Muscle of leg (tissue), 3 donors: ENCODE measurements at regions not wholly inside any gene's neighbourhood (a gene's known extent, or its start where the extent isn't known, plus 50 kb on each side); places are given as distances from the start of the nearest gene placed in this dataset.

Experiments used
- DNase-seq: peaks from one replicate; pipeline ENCODE4 v3.0.0; 2013
- H3K27ac ChIP-seq: one replicate; pipeline ENCODE4 v1.5.1; 2013; ENCODE audit warnings: mild to moderate bottlenecking, low read length, control low read depth
- H3K27me3 ChIP-seq: one replicate; pipeline ENCODE4 v1.6.1; 2013; ENCODE audit warnings: low read length; ENCODE audit not compliant: control insufficient read depth, insufficient read depth
- H3K36me3 ChIP-seq: one replicate; pipeline ENCODE4 v1.6.1; 2013; ENCODE audit warnings: low read length; ENCODE audit not compliant: control insufficient read depth, insufficient read depth
- H3K4me1 ChIP-seq: one replicate; pipeline ENCODE4 v1.6.1; 2013; ENCODE audit warnings: low read length; ENCODE audit not compliant: control insufficient read depth, insufficient read depth
- H3K4me3 ChIP-seq: one replicate; pipeline ENCODE4 v1.5.1; 2013; ENCODE audit warnings: low read length, control low read depth
- H3K9me3 ChIP-seq: replicated peaks from 2 replicates; pipeline ENCODE4 v1.6.1; 2013; ENCODE audit warnings: low read depth, low read length; ENCODE audit not compliant: control insufficient read depth
- WGBS: methylation state at CpG from one replicate; pipeline ENCODE4 v1.1.5; 2013; ENCODE audit warnings: missing lambda C conversion rate; ENCODE audit not compliant: insufficient coverage; 5-methylcytosine and 5-hydroxymethylcytosine counted together

DNA sequence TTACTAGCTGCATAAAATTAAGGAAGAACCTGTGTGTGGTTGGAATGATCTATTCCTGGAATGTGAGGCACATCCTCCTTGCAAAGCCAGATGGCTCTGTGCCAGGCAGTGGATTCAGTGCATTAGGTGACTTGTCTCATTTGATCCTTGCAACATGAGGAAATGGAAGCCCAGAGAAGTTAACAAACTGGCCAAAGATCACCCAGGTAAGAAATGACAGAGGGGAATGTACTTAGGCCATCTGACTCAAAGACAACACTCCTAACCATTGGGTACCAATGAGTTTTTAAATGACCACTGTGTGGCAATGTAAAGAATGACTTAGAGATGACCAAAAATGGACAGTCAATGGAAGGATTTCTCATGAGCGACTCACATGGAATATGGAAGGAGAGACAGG lies 114.2 kb upstream of the RXFP2 start:
- Histone ChIP-seq H3K9me3 (no peaks in the 10 kb centered on the region), H3K4me1 (no peaks in the 10 kb centered on the region), H3K36me3 (no peaks in the 10 kb centered on the region), H3K27ac (no peak overlapping the region), H3K4me3 (no peak overlapping the region), H3K27me3 (no peaks in the 10 kb centered on the region)
- whole genome bisulfite sequencing: no CpG with 5 or more reads among the region's 1 CpG
- peak; percentile 9 for DNase-seq

DNA sequence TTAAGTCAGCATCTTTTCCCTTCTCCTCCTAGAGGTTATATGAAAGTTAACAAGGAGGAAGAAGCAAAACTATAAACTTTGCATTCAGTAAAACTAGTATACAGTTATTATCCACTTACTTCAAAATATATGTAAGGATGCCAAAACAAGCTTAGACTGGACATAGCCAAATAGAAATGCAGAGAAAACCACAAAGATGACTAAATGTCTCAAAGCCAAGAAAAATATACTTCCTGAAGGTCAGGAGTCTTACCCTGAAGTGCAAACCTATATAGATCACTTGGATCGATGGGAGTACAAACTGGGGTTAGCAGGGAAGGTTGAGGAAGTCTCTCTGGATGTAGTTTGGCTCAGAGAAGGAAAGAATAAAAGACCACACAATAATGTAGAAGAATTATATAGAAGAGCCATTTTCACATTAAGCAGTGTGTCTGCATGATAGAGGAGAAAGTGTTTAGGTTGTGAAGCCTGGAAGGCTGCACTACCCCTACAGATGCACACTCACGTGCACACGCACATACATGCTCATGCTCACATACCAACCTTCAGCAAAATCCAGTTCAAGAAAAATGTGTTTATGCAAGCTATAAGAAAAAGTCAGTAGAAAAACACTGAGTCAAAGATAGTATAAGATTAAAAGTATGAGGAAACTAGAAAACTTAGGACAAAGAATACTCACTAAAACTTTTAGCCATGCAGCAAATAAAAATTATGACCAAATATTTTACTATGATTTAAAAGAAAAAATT lies 112.1 kb upstream of the RXFP2 start:
- Histone ChIP-seq H3K4me1 (no peaks in the 10 kb centered on the region), H3K27ac (no peak overlapping the region), H3K4me3 (no peak overlapping the region), H3K27me3 (no peaks in the 10 kb centered on the region), H3K9me3 (no peaks in the 10 kb centered on the region), H3K36me3 (no peaks in the 10 kb centered on the region)
- peak; percentile 10 for DNase-seq
- WGBS: no CpG with 5 or more reads among the region's 3 CpGs

DNA sequence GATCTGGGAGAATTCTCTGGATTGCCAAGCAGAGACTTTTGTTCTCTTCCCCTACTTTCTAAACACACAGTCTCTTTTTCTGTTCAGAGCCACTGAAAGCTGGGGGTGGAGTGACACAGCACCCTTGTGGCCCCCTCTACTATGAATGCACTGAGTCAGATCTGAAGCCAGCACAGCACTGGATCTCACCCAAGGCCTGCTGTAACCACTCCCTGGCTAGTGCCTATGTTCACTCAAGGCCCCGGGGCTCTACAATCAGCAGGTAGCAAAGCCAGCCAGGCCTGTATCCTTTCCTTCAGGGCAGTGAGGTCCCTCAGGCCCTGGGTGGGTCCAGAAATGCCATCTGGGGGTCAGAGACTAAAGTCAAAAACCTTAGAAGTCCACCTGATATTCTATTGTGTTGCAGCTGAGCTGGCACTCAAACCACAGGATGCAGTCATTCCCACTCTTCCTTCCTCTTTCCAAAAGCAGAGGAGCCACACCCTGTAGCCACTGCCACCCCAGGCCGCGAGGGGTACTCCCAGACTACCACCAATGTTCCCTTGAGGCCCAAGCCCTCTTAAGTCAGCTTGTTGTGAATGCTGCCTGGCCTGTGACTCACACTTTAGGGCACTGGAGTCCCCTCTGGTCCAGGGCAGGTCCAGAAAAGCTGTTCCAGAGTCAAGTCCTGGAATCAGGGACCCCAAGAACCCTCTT lies 110.1 kb upstream of the RXFP2 start:
- H3K27me3 ChIP-seq: no peaks in the 10 kb centered on the region
- H3K36me3 ChIP-seq: no peaks in the 10 kb centered on the region
- no peak overlapping the region for H3K27ac ChIP-seq
- no peak for DNase-seq
- no peak overlapping the region for H3K4me3 ChIP-seq
- no peaks in the 10 kb centered on the region for H3K9me3 ChIP-seq
- H3K4me1 ChIP-seq: no peaks in the 10 kb centered on the region
- 34% methylated on average over 3 of the region's 3 CpGs for WGBS

DNA sequence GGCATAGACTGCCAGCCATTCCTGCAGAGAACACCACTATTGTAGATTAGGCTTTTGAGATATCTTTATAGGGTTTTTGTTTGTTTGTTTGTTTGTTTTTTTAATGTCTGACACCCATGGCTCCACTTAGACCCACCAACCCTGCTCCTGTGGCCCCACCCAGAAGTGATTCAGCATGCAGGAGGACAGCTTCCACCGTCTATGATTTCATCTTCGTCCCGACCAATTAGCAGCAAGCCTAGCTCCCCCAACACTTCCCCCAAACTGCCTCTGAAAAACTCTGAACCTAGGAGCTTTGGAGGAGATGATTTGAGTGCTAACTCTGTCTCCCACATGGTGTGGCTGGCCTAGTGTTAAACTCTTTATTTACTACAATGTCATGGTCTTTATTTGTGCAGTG lies 108.3 kb upstream of the RXFP2 start:
- Histone ChIP-seq H3K4me1 (no peaks in the 10 kb centered on the region), H3K27me3 (no peaks in the 10 kb centered on the region), H3K4me3 (no peak overlapping the region), H3K27ac (no peak overlapping the region), H3K9me3 (no peaks in the 10 kb centered on the region), H3K36me3 (no peaks in the 10 kb centered on the region)
- 20% methylated on average over 1 of the region's 3 CpGs for WGBS
- no peak for DNase-seq

DNA sequence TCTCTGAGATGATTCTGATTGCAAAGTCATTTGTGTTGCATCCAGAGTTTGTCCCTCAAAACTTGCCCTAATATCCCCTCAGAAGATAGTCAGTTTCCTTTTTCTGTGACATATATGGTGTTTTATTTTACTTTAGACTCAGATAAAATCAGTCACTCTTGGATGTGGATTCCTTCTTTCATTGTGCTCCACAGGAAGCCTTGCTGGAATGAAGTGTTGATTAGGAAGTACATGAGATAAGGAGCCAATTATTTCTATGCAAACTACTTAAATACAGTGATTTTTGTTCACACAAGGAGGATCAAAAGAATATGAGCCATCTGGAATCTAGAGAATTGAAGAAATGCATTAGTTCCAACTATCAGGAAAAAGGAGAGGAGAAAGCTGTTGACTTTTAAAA lies 107.6 kb upstream of the RXFP2 start:
- Histone ChIP-seq H3K36me3 (no peaks in the 10 kb centered on the region), H3K9me3 (no peaks in the 10 kb centered on the region), H3K27me3 (no peaks in the 10 kb centered on the region), H3K27ac (no peak overlapping the region), H3K4me3 (no peak overlapping the region), H3K4me1 (no peaks in the 10 kb centered on the region)
- no peak for DNase-seq

- Histone ChIP-seq H3K4me3 (no peak overlapping the region), H3K9me3 (no peaks in the 10 kb centered on the region), H3K4me1 (no peaks in the 10 kb centered on the region), H3K36me3 (no peaks in the 10 kb centered on the region), H3K27ac (no peak overlapping the region), H3K27me3 (no peaks in the 10 kb centered on the region)
- WGBS: no CpG with 5 or more reads among the region's 1 CpG
- peak; percentile 60 for DNase-seq
Observed at GRCh38 chr13:31638577-31638976, 100.7 kb upstream of the RXFP2 start.

DNA sequence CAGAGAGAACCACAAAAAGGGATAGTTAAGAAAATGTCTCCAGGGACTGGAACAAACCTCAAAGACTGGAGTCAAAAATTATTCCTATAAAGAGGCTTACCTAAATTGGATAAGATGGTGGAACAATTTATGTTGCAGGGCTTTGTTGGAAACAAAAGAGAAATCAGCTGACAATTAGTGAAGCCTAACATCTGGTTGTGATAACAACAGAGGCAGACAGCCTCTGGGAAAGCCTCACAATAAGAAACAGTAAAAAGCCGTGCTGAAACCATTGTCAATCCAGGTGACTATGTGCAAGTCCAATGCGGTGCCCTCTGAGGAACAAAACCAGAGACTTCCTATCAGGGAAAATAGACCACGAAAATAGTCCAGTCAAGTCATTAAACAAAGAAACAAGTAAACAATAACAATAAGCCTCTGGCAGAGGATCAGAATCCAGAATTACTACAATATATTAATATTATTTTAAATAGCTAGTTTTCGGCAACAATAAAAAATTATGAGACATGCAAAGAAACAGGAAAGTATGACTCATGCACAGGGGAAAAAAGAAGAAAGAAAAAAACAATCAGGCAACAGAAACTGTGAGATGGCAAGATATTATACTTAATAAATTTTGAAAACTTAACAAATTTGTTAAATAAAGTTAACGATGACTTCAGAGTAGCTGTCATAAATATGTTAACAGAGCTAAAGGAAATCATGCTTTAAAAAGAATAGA lies 99.7 kb upstream of the RXFP2 start:
- no peaks in the 10 kb centered on the region for H3K27me3 ChIP-seq
- DNase-seq: peak; percentile 49
- H3K4me3 ChIP-seq: no peak overlapping the region
- no peaks in the 10 kb centered on the region for H3K36me3 ChIP-seq
- no peaks in the 10 kb centered on the region for H3K4me1 ChIP-seq
- H3K27ac ChIP-seq: no peak overlapping the region
- WGBS: 37% methylated on average over 2 of the region's 5 CpGs
- H3K9me3 ChIP-seq: no peaks in the 10 kb centered on the region

DNA sequence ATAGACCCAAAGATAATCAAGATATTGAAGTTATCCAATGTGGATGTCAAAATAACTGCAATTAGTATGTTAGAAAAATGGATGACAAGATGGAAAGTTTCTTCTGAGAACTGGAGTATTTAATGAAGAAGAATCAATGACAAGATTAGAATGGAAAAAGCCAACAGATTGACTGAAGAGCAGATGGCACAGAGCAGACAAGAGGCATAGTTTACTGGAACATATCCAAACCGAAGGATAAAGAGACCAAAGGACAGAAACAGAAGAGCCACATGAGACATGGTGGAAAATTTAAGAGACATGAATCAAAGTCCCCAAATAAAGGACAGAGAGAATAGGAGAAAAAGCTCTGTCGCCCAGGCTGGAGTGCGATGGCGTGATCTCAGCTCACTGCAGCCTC lies 89.6 kb upstream of the RXFP2 start:
- Histone ChIP-seq H3K4me1 (no peaks in the 10 kb centered on the region), H3K9me3 (no peaks in the 10 kb centered on the region), H3K27ac (no peak overlapping the region), H3K27me3 (no peaks in the 10 kb centered on the region), H3K4me3 (no peak overlapping the region), H3K36me3 (no peaks in the 10 kb centered on the region)
- DNase-seq: no peak
- 87% methylated on average over 3 of the region's 4 CpGs for WGBS

- H3K36me3 ChIP-seq: no peaks in the 10 kb centered on the region
- no peak overlapping the region for H3K27ac ChIP-seq
- no peak overlapping the region for H3K4me3 ChIP-seq
- H3K4me1 ChIP-seq: no peaks in the 10 kb centered on the region
- DNase-seq: no peak
- H3K27me3 ChIP-seq: no peaks in the 10 kb centered on the region
- WGBS: no CpG with 5 or more reads among the region's 2 CpGs
- no peaks in the 10 kb centered on the region for H3K9me3 ChIP-seq
Observed at GRCh38 chr13:31653730-31654129, 85.6 kb upstream of the RXFP2 start.

- no peaks in the 10 kb centered on the region for H3K27me3 ChIP-seq
- no peaks in the 10 kb centered on the region for H3K9me3 ChIP-seq
- no peaks in the 10 kb centered on the region for H3K4me1 ChIP-seq
- H3K36me3 ChIP-seq: no peaks in the 10 kb centered on the region
- H3K27ac ChIP-seq: no peak overlapping the region
- no peak overlapping the region for H3K4me3 ChIP-seq
- WGBS: no CpG with 5 or more reads among the region's 1 CpG
- DNase-seq: no peak
Observed at GRCh38 chr13:31663880-31664585, 75.3 kb upstream of the RXFP2 start.
